ENCODE measurements at regions not wholly inside any gene's neighbourhood (a gene's known extent, or its start where the extent isn't known, plus 50 kb on each side); places are given as distances from the start of the nearest gene placed in this dataset.
"Not testable (repeated sequence)": the region's sequence is repeated elsewhere in the genome, so short reads cannot be mapped to it uniquely, and the experiment has no call there.

- no peaks in the 10 kb centered on the region for H3K27me3 ChIP-seq (replicated peaks; ENCODE audit: insufficient read depth, low read length)
- H3K27ac ChIP-seq (ENCODE audit: low read length) = no peak overlapping the region
- H3K4me2 ChIP-seq (ENCODE audit: low read depth, low read length) = no peak overlapping the region
- H3K4me1 ChIP-seq (ENCODE audit: low read length) = no peaks in the 10 kb centered on the region
- H4K20me1 ChIP-seq (ENCODE audit: insufficient read depth, low read length) = no peaks in the 10 kb centered on the region
- H3F3A ChIP-seq (ENCODE audit: insufficient read depth, low read length) = no peaks in the 10 kb centered on the region
- no peak for DNase-seq
- no peak for TF ChIP-seq EZH2 (optimal IDR thresholded peaks at IDR 0.05; ENCODE audit: low read depth, low read length)
- TF ChIP-seq EZH2phosphoT487 (IDR thresholded peaks at IDR 0.05; ENCODE audit: low read length) = no peak
- no peak for TF ChIP-seq CTCF (IDR thresholded peaks at IDR 0.05; ENCODE audit: low read length)
- no peak overlapping the region for H3K4me3 ChIP-seq (ENCODE audit: low read length)
- no peak overlapping the region for H3K9ac ChIP-seq (ENCODE audit: low read length)
- no peaks in the 10 kb centered on the region for H3K9me3 ChIP-seq (replicated peaks; ENCODE audit: insufficient read depth, low read length)
- H3K79me2 ChIP-seq (ENCODE audit: low read length) = no peaks in the 10 kb centered on the region
- H2AFZ ChIP-seq (ENCODE audit: low read length) = no peak overlapping the region
- H3K36me3 ChIP-seq (replicated peaks; ENCODE audit: insufficient read depth, low read length) = no peaks in the 10 kb centered on the region
- H3K9me2 ChIP-seq (replicated peaks; ENCODE audit: insufficient read depth, low read length) = no peaks in the 10 kb centered on the region
Measured at GRCh38 chr1:238384381-238384780, 493.7 kb upstream of the ZP4 start.

- Histone ChIP-seq H3K36me3 (replicated peaks; ENCODE audit: insufficient read depth, low read length) (no peaks in the 10 kb centered on the region), H3K79me2 (ENCODE audit: low read length) (no peaks in the 10 kb centered on the region), H4K20me1 (ENCODE audit: insufficient read depth, low read length) (no peaks in the 10 kb centered on the region), H3K27me3 (replicated peaks; ENCODE audit: insufficient read depth, low read length) (no peaks in the 10 kb centered on the region), H3K4me3 (ENCODE audit: low read length) (no peak overlapping the region), H3K9ac (ENCODE audit: low read length) (no peak overlapping the region), H3K9me2 (replicated peaks; ENCODE audit: insufficient read depth, low read length) (no peaks in the 10 kb centered on the region), H2AFZ (ENCODE audit: low read length) (no peak overlapping the region), H3K9me3 (replicated peaks; ENCODE audit: insufficient read depth, low read length) (no peaks in the 10 kb centered on the region), H3K4me1 (ENCODE audit: low read length) (no peaks in the 10 kb centered on the region), H3K4me2 (ENCODE audit: low read depth, low read length) (no peak overlapping the region), H3F3A (ENCODE audit: insufficient read depth, low read length) (no peaks in the 10 kb centered on the region), H3K27ac (ENCODE audit: low read length) (no peak overlapping the region)
- no peak for DNase-seq
- no peak for TF ChIP-seq EZH2 (optimal IDR thresholded peaks at IDR 0.05; ENCODE audit: low read depth, low read length)
- TF ChIP-seq CTCF (IDR thresholded peaks at IDR 0.05; ENCODE audit: low read length) = no peak
- TF ChIP-seq EZH2phosphoT487 (IDR thresholded peaks at IDR 0.05; ENCODE audit: low read length) = no peak
Measured at GRCh38 chr1:238380167-238380566, 489.4 kb upstream of the ZP4 start.

GRCh38 chr1:238379446-238379845 is 488.7 kb upstream of the ZP4 start:
- H3K4me1 ChIP-seq (ENCODE audit: low read length); H4K20me1 ChIP-seq (ENCODE audit: insufficient read depth, low read length); H3K27ac ChIP-seq (ENCODE audit: low read length); H3K4me2 ChIP-seq (ENCODE audit: low read depth, low read length); H3K9me3 ChIP-seq (replicated peaks; ENCODE audit: insufficient read depth, low read length); H3K27me3 ChIP-seq (replicated peaks; ENCODE audit: insufficient read depth, low read length); H3K9me2 ChIP-seq (replicated peaks; ENCODE audit: insufficient read depth, low read length); H3K79me2 ChIP-seq (ENCODE audit: low read length); H3K4me3 ChIP-seq (ENCODE audit: low read length); DNase-seq; H3K36me3 ChIP-seq (replicated peaks; ENCODE audit: insufficient read depth, low read length); H3F3A ChIP-seq (ENCODE audit: insufficient read depth, low read length); H2AFZ ChIP-seq (ENCODE audit: low read length); H3K9ac ChIP-seq (ENCODE audit: low read length): not testable (repeated sequence)

GRCh38 chr1:238377280-238377919 is 486.7 kb upstream of the ZP4 start:
- Histone ChIP-seq H3K27me3 (replicated peaks; ENCODE audit: insufficient read depth, low read length) (no peaks in the 10 kb centered on the region), H3K4me1 (ENCODE audit: low read length) (no peaks in the 10 kb centered on the region), H3K9me3 (replicated peaks; ENCODE audit: insufficient read depth, low read length) (no peaks in the 10 kb centered on the region), H3K27ac (ENCODE audit: low read length) (no peak overlapping the region), H3K4me3 (ENCODE audit: low read length) (no peak overlapping the region), H3K4me2 (ENCODE audit: low read depth, low read length) (no peak overlapping the region), H2AFZ (ENCODE audit: low read length) (no peak overlapping the region), H3F3A (ENCODE audit: insufficient read depth, low read length) (no peaks in the 10 kb centered on the region), H3K79me2 (ENCODE audit: low read length) (no peaks in the 10 kb centered on the region), H4K20me1 (ENCODE audit: insufficient read depth, low read length) (no peaks in the 10 kb centered on the region), H3K9me2 (replicated peaks; ENCODE audit: insufficient read depth, low read length) (no peaks in the 10 kb centered on the region), H3K9ac (ENCODE audit: low read length) (no peak overlapping the region), H3K36me3 (replicated peaks; ENCODE audit: insufficient read depth, low read length) (no peaks in the 10 kb centered on the region)
- TF ChIP-seq EZH2phosphoT487 (IDR thresholded peaks at IDR 0.05; ENCODE audit: low read length) (no peak), EZH2 (optimal IDR thresholded peaks at IDR 0.05; ENCODE audit: low read depth, low read length) (no peak), CTCF (IDR thresholded peaks at IDR 0.05; ENCODE audit: low read length) (no peak)
- DNase-seq = no peak

Data from MM.1S (cell line).